ENCODE measurements at regions not wholly inside any gene's neighbourhood (a gene's known extent, or its start where the extent isn't known, plus 50 kb on each side); places are given as distances from the start of the nearest gene placed in this dataset.

GRCh38 chr12:87671757-87672156 is 357.4 kb downstream of the C12orf50 start:
- no peak for DNase-seq (ENCODE audit: extremely low spot score)

GRCh38 chr12:87670448-87670847 is 358.8 kb downstream of the C12orf50 start:
- TF ChIP-seq PKNOX1 (IDR thresholded peaks at IDR 0.05), result peak; percentile 45; the same call in 1 of the 2 replicates
- TF ChIP-seq ELF4 (IDR thresholded peaks at IDR 0.05), result no peak
- CTCF ChIA-PET, result no interaction called here
- DNase-seq (ENCODE audit: extremely low spot score), result no peak
- POLR2A ChIA-PET, result no interaction called here

More at GRCh38 chr12:87671757-87672156, 357.4 kb downstream of the C12orf50 start:
- POLR2A ChIA-PET, result no interaction called here
- no peak for TF ChIP-seq SP1 (IDR thresholded peaks at IDR 0.05)
- no peak for TF ChIP-seq HDGF (IDR thresholded peaks at IDR 0.05; ENCODE audit: borderline replicate concordance)
- TF ChIP-seq SUZ12 (IDR thresholded peaks at IDR 0.05), result no peak
- TF ChIP-seq FOXM1 (IDR thresholded peaks at IDR 0.05; ENCODE audit: borderline replicate concordance), result no peak
- no peak for TF ChIP-seq ARNT (IDR thresholded peaks at IDR 0.05)
- TF ChIP-seq ELF4 (IDR thresholded peaks at IDR 0.05), result no peak
- TF ChIP-seq FOXK2 (IDR thresholded peaks at IDR 0.05), result no peak
- CTCF ChIA-PET, result no interaction called here

- no peak for DNase-seq (ENCODE audit: extremely low spot score)
- no peak for TF ChIP-seq PKNOX1 (IDR thresholded peaks at IDR 0.05)
- no peak for TF ChIP-seq ARNT (IDR thresholded peaks at IDR 0.05)
- TF ChIP-seq FOXK2 (IDR thresholded peaks at IDR 0.05), result no peak
- no peak for TF ChIP-seq SUZ12 (IDR thresholded peaks at IDR 0.05)
- TF ChIP-seq L3MBTL2 (conservative IDR thresholded peaks at IDR 0.05), result no peak
- TF ChIP-seq BHLHE40 (IDR thresholded peaks at IDR 0.05; ENCODE audit: borderline replicate concordance), result no peak
- TF ChIP-seq HDGF (IDR thresholded peaks at IDR 0.05; ENCODE audit: borderline replicate concordance), result no peak
- no peak for TF ChIP-seq CTBP1 (IDR thresholded peaks at IDR 0.05; ENCODE audit: borderline replicate concordance)
- TF ChIP-seq TARDBP (IDR thresholded peaks at IDR 0.05), result no peak
- no peak for TF ChIP-seq LEF1 (IDR thresholded peaks at IDR 0.05; ENCODE audit: borderline replicate concordance)
- no peak for TF ChIP-seq FOXA1 (IDR thresholded peaks at IDR 0.05)
- no peak for TF ChIP-seq SP1 (IDR thresholded peaks at IDR 0.05)
- ChIA-PET CTCF (no interaction called here), POLR2A (no interaction called here)
These were observed 361.8 kb downstream of the C12orf50 start for GRCh38 chr12:87667378-87667777.

- DNase-seq (ENCODE audit: extremely low spot score), result no peak
- TF ChIP-seq ARNT (IDR thresholded peaks at IDR 0.05) (no peak), ZNF384 (IDR thresholded peaks at IDR 0.05) (no peak)
- CTCF ChIA-PET, result no interaction called here
- POLR2A ChIA-PET, result no interaction called here
These were observed 367.3 kb downstream of the C12orf50 start for GRCh38 chr12:87661786-87662377.

GRCh38 chr12:87660987-87661774 is 368.0 kb downstream of the C12orf50 start:
- CTCF ChIA-PET, result no interaction called here
- DNase-seq (ENCODE audit: extremely low spot score), result no peak
- POLR2A ChIA-PET, result no interaction called here
- TF ChIP-seq CTBP1 (IDR thresholded peaks at IDR 0.05; ENCODE audit: borderline replicate concordance) (no peak), LEF1 (IDR thresholded peaks at IDR 0.05; ENCODE audit: borderline replicate concordance) (no peak), SUZ12 (IDR thresholded peaks at IDR 0.05) (no peak), PKNOX1 (IDR thresholded peaks at IDR 0.05) (no peak), SP1 (IDR thresholded peaks at IDR 0.05) (no peak)

GRCh38 chr12:87660291-87660690 is 368.9 kb downstream of the C12orf50 start:
- TF ChIP-seq FOXM1 (IDR thresholded peaks at IDR 0.05; ENCODE audit: borderline replicate concordance) (no peak), SP1 (IDR thresholded peaks at IDR 0.05) (no peak), FOXK2 (IDR thresholded peaks at IDR 0.05) (no peak), PKNOX1 (IDR thresholded peaks at IDR 0.05) (no peak), SUZ12 (IDR thresholded peaks at IDR 0.05) (no peak)
- ChIA-PET POLR2A (no interaction called here), CTCF (no interaction called here)
- no peak for DNase-seq (ENCODE audit: extremely low spot score)

- DNase-seq (ENCODE audit: extremely low spot score), result no peak
- ChIA-PET CTCF (no interaction called here), POLR2A (no interaction called here)
- TF ChIP-seq FOXM1 (IDR thresholded peaks at IDR 0.05; ENCODE audit: borderline replicate concordance) (no peak), HDGF (IDR thresholded peaks at IDR 0.05; ENCODE audit: borderline replicate concordance) (no peak), ZNF384 (IDR thresholded peaks at IDR 0.05) (no peak), LEF1 (IDR thresholded peaks at IDR 0.05; ENCODE audit: borderline replicate concordance) (no peak), BHLHE40 (IDR thresholded peaks at IDR 0.05; ENCODE audit: borderline replicate concordance) (no peak), FOXK2 (IDR thresholded peaks at IDR 0.05) (no peak), ELF4 (IDR thresholded peaks at IDR 0.05) (no peak), L3MBTL2 (conservative IDR thresholded peaks at IDR 0.05) (no peak), TARDBP (IDR thresholded peaks at IDR 0.05) (no peak), SUZ12 (IDR thresholded peaks at IDR 0.05) (no peak), SP1 (IDR thresholded peaks at IDR 0.05) (no peak), CTBP1 (IDR thresholded peaks at IDR 0.05; ENCODE audit: borderline replicate concordance) (no peak), ARNT (IDR thresholded peaks at IDR 0.05) (no peak), PKNOX1 (IDR thresholded peaks at IDR 0.05) (no peak), FOXA1 (IDR thresholded peaks at IDR 0.05) (no peak), NFRKB (IDR thresholded peaks at IDR 0.05) (no peak)
These were observed 372.9 kb downstream of the C12orf50 start for GRCh38 chr12:87656311-87656710.

Measured in HEK293T (cell line).